Body of pancreas (tissue), 4 donors: ENCODE measurements at regions not wholly inside any gene's neighbourhood (a gene's known extent, or its start where the extent isn't known, plus 50 kb on each side); places are given as distances from the start of the nearest gene placed in this dataset.
A peak's percentile ranks its signal among the peaks of the same experiment; 100 is the strongest.

Source experiments
- ATAC-seq: fragments of 150-250 bp; one replicate; pipeline ENCODE4 v1.9.1; 2016
- DNase-seq, 4 donors: peaks; one replicate each; pipeline ENCODE4 v3.0.0-alpha.2; 2019
- H3K27ac ChIP-seq, 4 donors: fragments of 200-600 bp; sonication (generic); 1 replicate in 3 of 4; 2 replicates in 1 of 4; pipeline versions ENCODE4 v1.5.1 to v1.6.1; 2016 to 2019; ENCODE audit warnings: mild to moderate bottlenecking in 1 of 4, mixed read lengths in 1 of 4, moderate library complexity in 1 of 4
- H3K27me3 ChIP-seq, 2 donors: fragments of 200-600 bp; sonication (generic); one replicate each; pipeline ENCODE4 v1.6.0; 2016; ENCODE audit warnings: mild to moderate bottlenecking in 1 of 2
- H3K36me3 ChIP-seq, 2 donors: fragments of 200-600 bp; sonication (generic); replicated peaks in 1 of 2; 2 replicates each; pipeline ENCODE4 v1.5.1; 2016; ENCODE audit warnings: low read depth in 2 of 2; ENCODE audit not compliant: insufficient read depth in 1 of 2
- H3K4me1 ChIP-seq: fragments of 200-600 bp; sonication (generic); one replicate; pipeline ENCODE4 v1.6.0; 2016
- H3K4me3 ChIP-seq, 2 donors: fragments of 200-600 bp; sonication (generic); 1 replicate in 1 of 2; 2 replicates in 1 of 2; pipeline ENCODE4 v1.5.1; 2016 to 2019
- H3K9me3 ChIP-seq, 3 donors: fragments of 200-600 bp; sonication (generic); 1 replicate in 2 of 3; 2 replicates in 1 of 3; pipeline ENCODE4 v1.5.1; 2016
- POLR2A ChIP-seq, 3 donors: fragments of 450-650 bp; IDR thresholded peaks; one replicate each; pipeline ENCODE4 v1.6.1; 2016; ENCODE audit warnings: antibody characterized with exemption in 3 of 3, mild to moderate bottlenecking in 2 of 3
- WGBS, 2 donors: methylation state at CpG; one replicate each; pipeline ENCODE4 v1.1.5; 2017; 5-methylcytosine and 5-hydroxymethylcytosine counted together
- intact Hi-C: fragments of 100-400 bp; cut with DNase I; formaldehyde crosslinking; loops from one replicate; pipeline ENCODE4 v1.15.1; 2023
- TF ChIP-seq, protein P1 (sequence below), 7 experiments: fragments of 450-650 bp in 4 of 7; fragments of 200-600 bp in 3 of 7; sonication (generic) in 3 of 7; IDR thresholded peaks; one replicate each; pipeline ENCODE4 v1.5.1; 2016 to 2019; ENCODE audit warnings: antibody characterized with exemption in 7 of 7

DNA sequence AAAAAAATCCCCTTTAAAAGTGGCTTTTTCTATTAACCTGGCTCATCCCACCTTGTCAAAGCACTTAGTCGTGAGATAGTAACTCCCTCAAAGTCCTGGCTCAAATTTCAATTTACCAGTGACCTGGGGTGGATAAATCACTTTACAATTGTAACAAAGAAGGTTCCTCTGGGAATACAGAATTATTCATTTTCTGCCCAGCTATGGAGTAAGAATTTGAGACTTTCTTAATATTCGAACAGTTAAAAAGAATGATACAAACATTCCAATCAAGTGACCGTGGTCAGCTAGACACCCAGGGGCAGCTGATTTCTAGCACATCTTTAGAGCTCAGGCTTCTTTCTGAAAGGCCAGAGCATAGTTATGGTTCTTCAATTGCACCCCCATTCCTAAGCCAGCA is 291.0 kb upstream of the TGFBR2 start:
- TF ChIP-seq, protein P1, sequence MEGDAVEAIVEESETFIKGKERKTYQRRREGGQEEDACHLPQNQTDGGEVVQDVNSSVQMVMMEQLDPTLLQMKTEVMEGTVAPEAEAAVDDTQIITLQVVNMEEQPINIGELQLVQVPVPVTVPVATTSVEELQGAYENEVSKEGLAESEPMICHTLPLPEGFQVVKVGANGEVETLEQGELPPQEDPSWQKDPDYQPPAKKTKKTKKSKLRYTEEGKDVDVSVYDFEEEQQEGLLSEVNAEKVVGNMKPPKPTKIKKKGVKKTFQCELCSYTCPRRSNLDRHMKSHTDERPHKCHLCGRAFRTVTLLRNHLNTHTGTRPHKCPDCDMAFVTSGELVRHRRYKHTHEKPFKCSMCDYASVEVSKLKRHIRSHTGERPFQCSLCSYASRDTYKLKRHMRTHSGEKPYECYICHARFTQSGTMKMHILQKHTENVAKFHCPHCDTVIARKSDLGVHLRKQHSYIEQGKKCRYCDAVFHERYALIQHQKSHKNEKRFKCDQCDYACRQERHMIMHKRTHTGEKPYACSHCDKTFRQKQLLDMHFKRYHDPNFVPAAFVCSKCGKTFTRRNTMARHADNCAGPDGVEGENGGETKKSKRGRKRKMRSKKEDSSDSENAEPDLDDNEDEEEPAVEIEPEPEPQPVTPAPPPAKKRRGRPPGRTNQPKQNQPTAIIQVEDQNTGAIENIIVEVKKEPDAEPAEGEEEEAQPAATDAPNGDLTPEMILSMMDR (IDR thresholded peaks at IDR 0.05), result no peak
- no peak for TF ChIP-seq POLR2A (IDR thresholded peaks at IDR 0.05)
- no peak for DNase-seq
- Histone ChIP-seq H3K27ac (no peak overlapping the region), H3K4me1 (peaks cover 5% of the 10 kb centered on the region), H3K36me3 (no peaks in the 10 kb centered on the region), H3K27me3 (no peaks in the 10 kb centered on the region), H3K9me3 (no peaks in the 10 kb centered on the region), H3K4me3 (no peak overlapping the region)
- 72 to 74% methylated on average over 3 of the region's 3 CpGs for WGBS, 2 donors
- intact Hi-C loops, result no loop called here
- ATAC-seq, result no peak

DNA sequence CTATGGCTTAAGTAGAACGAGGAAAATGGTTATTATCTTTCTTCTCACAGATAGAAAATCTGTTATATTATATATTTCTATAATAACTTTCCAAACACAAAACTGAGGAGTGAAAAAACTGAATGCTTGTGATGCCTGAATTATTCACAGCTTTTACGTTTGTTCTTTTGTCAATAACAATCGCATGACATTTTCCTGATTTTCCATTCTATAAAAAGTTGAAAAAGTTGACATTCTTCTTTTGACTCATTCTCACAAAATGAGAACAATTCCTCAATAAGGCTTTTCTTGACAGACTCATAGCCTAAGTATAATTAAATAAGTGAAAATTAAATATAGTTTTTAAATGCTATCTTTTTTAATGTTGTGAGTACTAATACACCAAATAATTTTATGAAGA is 288.8 kb upstream of the TGFBR2 start:
- TF ChIP-seq, protein P1 (IDR thresholded peaks at IDR 0.05), result no peak
- TF ChIP-seq POLR2A (IDR thresholded peaks at IDR 0.05), result no peak
- no peak for ATAC-seq
- intact Hi-C loops, result no loop called here

GRCh38 chr3:30318110-30318509 is 288.3 kb upstream of the TGFBR2 start:
- TF ChIP-seq, protein P1 (IDR thresholded peaks at IDR 0.05), result no peak
- TF ChIP-seq POLR2A (IDR thresholded peaks at IDR 0.05), result no peak
- intact Hi-C loops, result no loop called here
- H3K27me3 ChIP-seq, result no peaks in the 10 kb centered on the region
- no peak overlapping the region for H3K4me3 ChIP-seq
- no peaks in the 10 kb centered on the region for H3K36me3 ChIP-seq
- ATAC-seq (no peak), DNase-seq (no peak)
- no peaks in the 10 kb centered on the region for H3K9me3 ChIP-seq
- WGBS, 2 donors, result 91 to 92% methylated on average over 3 of the region's 3 CpGs
- peaks cover 5% of the 10 kb centered on the region for H3K4me1 ChIP-seq
- no peak overlapping the region for H3K27ac ChIP-seq

More for the DNA sequence above, 288.8 kb upstream of the TGFBR2 start:
- no peak for DNase-seq
- Histone ChIP-seq H3K36me3 (no peaks in the 10 kb centered on the region), H3K4me1 (peaks cover 5% of the 10 kb centered on the region), H3K27me3 (no peaks in the 10 kb centered on the region), H3K9me3 (no peaks in the 10 kb centered on the region), H3K27ac (no peak overlapping the region), H3K4me3 (no peak overlapping the region)
- 90% methylated on average over 3 of the region's 3 CpGs for WGBS, 2 donors

DNA sequence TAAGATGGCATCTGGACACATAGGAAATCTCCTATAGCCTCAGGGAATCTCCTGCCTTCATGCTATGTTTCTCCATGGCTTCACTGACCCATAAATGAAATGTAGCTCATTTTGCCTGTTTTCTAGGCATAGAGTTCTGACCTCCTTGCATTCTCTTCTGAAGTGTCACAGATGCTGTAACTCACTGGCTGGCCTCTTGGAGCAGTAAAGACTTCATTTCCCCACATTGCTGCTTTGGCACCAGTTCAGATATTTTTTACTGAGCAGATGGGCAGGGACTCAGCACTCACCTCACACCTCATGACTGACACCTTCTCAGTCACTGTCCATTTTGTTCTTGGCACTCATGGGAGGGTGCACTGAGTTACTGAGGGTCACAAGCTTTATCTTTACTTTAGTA is 286.7 kb upstream of the TGFBR2 start:
- intact Hi-C loops, result no loop called here
- Histone ChIP-seq H3K9me3 (no peaks in the 10 kb centered on the region), H3K4me3 (no peak overlapping the region), H3K36me3 (no peaks in the 10 kb centered on the region), H3K4me1 (peaks cover 5% of the 10 kb centered on the region), H3K27me3 (no peaks in the 10 kb centered on the region), H3K27ac (no peak overlapping the region)
- TF ChIP-seq POLR2A (IDR thresholded peaks at IDR 0.05), result no peak
- TF ChIP-seq, protein P1 (IDR thresholded peaks at IDR 0.05), result peak; percentile 12 to 70 (median 61)
- ATAC-seq, result peak; percentile 74
- DNase-seq, result peak; percentile 35 to 61 (median 58)

GRCh38 chr3:30320392-30320791 is 286.0 kb upstream of the TGFBR2 start:
- Histone ChIP-seq H3K36me3 (no peaks in the 10 kb centered on the region), H3K27ac (no peak overlapping the region), H3K27me3 (no peaks in the 10 kb centered on the region), H3K4me1 (peaks cover 5% of the 10 kb centered on the region), H3K9me3 (no peaks in the 10 kb centered on the region), H3K4me3 (no peak overlapping the region)
- no peak for TF ChIP-seq POLR2A (IDR thresholded peaks at IDR 0.05)
- TF ChIP-seq, protein P1 (IDR thresholded peaks at IDR 0.05), result no peak
- DNase-seq, result no peak
- no peak for ATAC-seq
- intact Hi-C loops, result no loop called here
- WGBS, 2 donors, result 69 to 80% methylated on average over 1 of the region's 1 CpG
